HPDE6-E6E7 (cell line): ENCODE measurements at regions not wholly inside any gene's neighbourhood (a gene's known extent, or its start where the extent isn't known, plus 50 kb on each side); places are given as distances from the start of the nearest gene placed in this dataset.

Source experiments
- DNase-seq: peaks from one replicate; pipeline ENCODE4 v3.0.0; 2011; ENCODE audit warnings: missing footprints; ENCODE audit errors: extremely low spot score

GRCh38 chr2:120674246-120675170, 61.2 kb upstream of the GLI2 start:
- DNase-seq: no peak

- peak; percentile 66 for DNase-seq
Measured at GRCh38 chr2:120675460-120676130, 60.1 kb upstream of the GLI2 start.

- no peak for DNase-seq
Measured at GRCh38 chr2:120677221-120677620, 58.4 kb upstream of the GLI2 start.

GRCh38 chr2:120677696-120678247, 57.9 kb upstream of the GLI2 start:
- no peak for DNase-seq

- DNase-seq: no peak
Measured at GRCh38 chr2:120678251-120678650, 57.4 kb upstream of the GLI2 start.

DNA sequence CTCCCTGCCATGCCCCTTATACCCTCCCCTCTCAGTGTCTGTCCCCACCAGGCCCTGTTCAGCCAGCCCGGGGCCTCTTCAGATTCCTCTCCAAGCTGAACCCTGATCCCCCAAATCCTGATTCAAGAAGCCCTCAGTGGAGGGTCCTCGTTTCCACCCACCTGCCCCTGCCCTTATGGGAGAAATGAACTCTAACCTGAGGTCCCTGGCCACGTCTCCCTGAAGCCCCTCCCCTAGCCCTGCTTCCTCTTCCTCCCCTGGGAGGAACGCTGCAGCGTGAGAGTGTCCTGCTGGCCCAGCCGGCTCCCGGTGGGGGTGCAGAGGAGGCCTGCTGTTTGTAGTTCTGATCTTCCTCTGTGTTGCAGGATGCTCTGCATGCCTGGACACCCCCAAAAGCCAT, 56.7 kb upstream of the GLI2 start:
- DNase-seq: no peak

DNA sequence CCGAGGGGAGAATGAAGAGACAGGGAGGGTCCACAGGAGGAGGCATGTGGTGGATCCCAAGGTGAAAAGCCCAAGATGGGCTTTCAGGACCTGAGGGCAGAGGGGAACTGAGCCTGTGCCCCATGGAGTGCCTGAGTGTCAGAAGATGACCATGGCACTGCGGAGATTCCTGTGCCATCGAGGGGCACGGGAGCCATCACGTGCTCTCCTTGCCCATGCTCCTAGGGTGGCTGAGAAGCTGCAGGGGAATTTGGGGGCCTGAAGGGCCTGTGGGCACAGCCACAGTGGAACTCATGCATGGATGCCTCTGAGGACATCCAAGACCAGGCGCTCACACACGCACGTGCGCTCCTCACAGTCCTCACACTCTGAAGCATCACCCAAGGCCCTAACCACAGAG, 56.1 kb upstream of the GLI2 start:
- DNase-seq: no peak

- peak; percentile 74 for DNase-seq
Measured at GRCh38 chr2:120680136-120680761, 55.4 kb upstream of the GLI2 start.

- no peak for DNase-seq
Measured at GRCh38 chr2:120681181-120681580, 54.5 kb upstream of the GLI2 start.

DNA sequence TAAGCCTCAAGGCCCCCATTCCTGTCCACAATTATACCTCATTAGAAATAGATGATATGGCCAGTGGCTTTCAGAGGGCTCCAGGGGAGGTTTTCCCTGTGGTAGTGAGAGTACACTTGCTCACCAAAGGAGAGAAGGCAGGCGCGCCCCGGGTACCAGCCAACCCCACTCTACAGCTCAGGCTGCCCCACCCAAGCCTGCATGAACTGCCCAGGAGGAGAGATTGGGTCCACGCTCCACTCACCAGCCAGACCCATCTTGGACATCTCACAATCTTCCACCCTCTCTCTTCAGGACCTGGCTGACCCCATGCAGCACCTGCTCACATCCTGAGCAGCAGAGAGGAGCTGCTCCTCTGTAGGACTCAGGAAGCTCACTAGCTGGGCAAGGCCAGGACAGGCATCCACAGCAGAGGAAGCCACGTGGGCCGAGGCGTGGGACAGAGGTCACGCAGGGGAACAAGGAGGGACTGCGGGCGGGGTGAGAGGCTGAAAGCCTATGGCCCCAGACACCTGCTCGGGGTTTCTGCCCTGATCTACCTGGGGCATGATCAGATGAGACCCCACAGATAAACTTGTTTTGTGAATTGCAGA, 53.9 kb upstream of the GLI2 start:
- no peak for DNase-seq

- no peak for DNase-seq
Measured at GRCh38 chr2:120682654-120683053, 53.0 kb upstream of the GLI2 start.

DNA sequence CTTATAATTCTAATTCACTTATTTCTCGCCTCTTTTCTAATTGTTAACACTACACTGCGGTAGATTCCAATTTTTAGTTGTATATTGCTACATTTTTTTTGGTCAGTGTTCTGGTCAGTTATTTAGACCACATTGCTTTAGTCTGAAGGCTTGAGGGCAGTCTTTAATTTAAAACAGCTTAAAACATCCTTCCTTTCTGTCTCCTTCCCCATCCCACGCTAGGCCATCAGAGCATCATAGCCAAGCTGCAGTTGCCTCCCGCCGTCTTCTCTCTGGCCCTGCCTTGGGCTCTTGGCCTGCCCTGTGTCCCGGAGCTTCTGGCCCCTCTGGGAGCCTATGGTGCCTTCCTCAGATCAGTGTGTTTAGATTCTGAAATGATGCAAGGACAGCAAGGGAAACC, 52.6 kb upstream of the GLI2 start:
- DNase-seq: no peak

GRCh38 chr2:120683701-120684100, 52.0 kb upstream of the GLI2 start:
- DNase-seq: no peak

- no peak for DNase-seq
Measured at GRCh38 chr2:120684289-120685065, 51.2 kb upstream of the GLI2 start.

DNA sequence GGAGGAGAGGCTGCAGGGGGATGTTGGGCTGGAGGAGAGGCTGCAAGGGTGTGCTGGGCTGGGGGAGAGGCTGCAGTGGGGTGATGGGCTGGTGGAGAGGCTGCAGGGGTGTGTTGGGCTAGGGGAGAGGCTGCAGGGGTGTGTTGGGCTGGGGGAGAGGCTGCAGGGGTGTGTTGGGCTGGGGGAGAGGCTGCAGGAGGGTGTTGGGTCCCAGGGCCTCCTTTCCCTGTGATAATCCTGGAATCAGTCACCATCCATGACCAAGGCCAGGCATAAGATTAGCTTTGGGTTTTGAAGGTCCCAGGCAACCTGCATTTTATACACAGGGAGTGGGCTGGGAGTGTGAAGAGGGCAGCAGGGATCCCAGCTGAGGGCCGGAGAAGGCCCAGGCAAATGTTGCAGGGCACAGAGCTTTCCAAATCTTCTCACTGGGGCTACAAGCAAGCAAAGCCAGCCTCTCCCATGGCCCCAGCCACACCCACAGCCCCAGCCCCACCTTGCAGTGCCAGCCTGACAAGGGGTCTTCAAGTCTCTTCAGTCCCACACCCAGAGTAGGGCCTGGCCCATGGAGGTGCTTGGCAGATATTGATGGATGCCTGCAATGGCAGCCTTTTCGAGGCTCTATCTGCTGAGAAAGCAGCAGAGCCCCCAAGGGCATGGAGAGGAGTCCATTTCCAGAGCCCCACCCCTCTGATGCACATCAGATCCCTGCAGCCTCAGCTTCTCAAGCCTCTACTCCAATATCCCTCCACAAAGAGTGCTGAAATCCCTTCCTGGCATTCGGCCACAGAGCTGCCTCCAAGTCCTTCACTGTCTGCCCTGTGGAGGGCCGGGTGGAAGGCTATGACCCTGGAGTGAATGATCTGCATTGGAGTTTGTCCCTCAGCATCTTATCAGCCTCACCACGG, 50.3 kb upstream of the GLI2 start:
- no peak for DNase-seq
